ENCODE measurements at regions not wholly inside any gene's neighbourhood (a gene's known extent, or its start where the extent isn't known, plus 50 kb on each side); places are given as distances from the start of the nearest gene placed in this dataset.

DNA sequence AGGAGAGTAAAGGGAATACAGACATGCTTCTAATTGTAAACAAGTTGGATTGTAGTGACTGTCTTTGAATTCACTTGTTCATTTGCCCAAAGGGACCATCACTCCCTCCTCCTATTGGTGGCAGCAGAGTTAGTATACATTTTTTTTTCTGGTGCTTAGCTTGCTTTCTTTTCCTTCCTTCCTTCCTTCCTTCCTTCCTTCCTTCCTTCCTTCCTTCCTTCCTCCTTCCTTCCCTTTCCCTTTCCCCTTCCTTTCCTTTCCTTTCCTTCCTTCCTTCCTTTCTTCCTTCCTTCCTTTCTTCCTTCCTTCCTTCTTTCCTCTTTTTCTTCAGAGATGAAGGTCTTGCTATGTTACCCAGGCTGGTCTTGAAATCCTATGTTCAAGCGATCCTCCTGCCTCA is 94.8 kb upstream of the ATP6AP2 start:
- FAIRE-seq, result no peak
- no peak for DNase-seq (ENCODE audit: low spot score in 2 of 2)

DNA sequence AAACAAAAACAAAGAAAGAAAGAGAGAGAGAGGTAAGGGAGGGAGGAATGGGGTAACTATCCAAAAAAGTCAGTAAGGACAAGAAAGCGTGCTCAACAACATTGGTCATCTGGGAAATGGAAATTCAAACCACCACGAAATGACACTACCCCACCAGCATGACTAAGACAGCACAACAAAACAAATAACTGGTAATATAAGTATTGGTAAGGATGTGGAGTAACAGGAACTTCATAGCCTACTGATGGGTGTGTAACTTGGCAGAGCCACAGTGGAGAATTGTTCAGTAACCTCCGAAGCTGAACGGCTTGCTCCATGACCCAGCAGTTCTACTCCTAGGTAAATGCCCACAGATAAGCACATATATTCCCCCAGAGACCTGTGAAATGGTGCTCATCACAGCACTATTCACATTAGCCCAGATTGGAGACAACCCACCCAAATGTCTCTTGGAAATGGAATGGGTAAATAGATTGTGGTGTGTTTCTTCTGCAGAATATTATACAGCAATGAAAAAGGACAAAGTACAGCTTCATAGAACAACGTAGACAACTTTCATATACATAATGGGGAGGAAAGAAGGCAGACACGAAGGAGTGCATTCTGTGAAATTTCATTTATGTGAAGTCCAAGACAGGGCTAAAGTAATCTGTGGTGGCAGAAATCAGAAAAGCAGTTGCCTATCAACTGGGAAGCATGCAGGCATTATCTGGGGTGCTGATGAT is 95.5 kb upstream of the ATP6AP2 start:
- FAIRE-seq, result no peak
- no peak for DNase-seq (ENCODE audit: low spot score in 2 of 2)

GRCh38 chrX:40484408-40485091 is 96.2 kb upstream of the ATP6AP2 start:
- FAIRE-seq, result no peak
- DNase-seq (ENCODE audit: low spot score in 2 of 2), result no peak

DNA sequence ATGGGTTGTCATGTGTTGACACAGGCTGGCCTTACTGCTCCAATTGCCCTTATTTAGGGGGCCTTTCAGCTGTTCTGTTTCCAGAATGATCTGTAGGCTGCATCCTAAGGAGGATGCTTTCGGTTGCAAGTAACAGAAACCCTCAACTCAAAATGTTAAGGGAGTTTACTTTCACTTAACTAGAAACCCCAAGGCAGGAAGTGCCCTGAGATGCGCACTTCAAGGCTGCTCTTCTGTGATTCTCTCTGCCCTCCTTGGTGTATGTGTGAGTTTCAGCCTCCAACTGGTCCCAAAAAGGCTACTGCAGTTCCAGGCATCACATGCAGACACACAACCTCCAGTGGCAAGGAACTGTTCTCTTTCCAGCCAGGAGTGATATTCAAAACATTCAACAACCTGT is 97.3 kb upstream of the ATP6AP2 start:
- no peak for DNase-seq (ENCODE audit: low spot score in 2 of 2)
- no peak for FAIRE-seq

- FAIRE-seq (no peak), DNase-seq (ENCODE audit: low spot score in 2 of 2) (no peak)
Observed at GRCh38 chrX:40479777-40480318, 100.9 kb upstream of the ATP6AP2 start.

- DNase-seq (ENCODE audit: low spot score in 2 of 2), result no peak
- FAIRE-seq, result no peak
Observed at GRCh38 chrX:40478474-40479065, 102.2 kb upstream of the ATP6AP2 start.

DNA sequence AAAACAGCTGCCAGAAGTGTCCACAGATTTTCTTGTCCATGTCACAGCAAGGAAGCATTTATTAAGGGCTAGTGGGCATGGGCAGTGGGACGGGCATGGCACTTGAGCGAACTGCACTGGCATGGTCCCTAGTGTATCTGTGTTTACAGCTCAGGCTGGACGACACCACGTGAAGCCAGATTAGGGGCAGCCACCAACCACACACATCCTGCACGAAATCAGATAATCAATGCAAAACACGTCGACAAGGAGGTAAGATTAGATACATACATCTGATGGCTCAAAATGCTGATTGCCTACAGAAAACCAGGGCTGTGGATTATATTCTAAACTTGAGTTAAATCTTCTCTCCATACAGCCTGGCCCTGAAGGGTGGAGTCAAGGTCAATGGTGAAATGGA is 103.8 kb upstream of the ATP6AP2 start:
- no peak for DNase-seq (ENCODE audit: low spot score in 2 of 2)
- no peak for FAIRE-seq

DNA sequence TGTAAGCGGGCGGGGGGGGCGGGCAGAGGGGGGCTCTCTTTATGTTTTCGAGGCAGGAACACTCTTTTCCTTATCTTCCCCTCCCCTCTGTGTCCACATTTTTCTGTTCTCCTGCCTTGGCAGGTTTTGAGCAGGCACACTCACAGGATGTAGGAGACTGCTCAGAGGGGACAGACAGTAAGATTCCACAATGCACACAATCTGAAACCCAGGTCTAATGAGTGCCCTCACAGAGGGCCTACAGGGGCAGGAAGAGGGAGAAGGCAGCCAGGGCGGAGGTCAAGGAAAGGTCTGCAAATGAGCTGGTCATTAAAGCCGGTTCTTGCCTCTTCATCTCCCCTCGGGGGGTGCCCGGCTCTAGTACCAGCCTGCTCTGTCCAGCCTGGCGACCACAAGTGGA is 106.1 kb upstream of the ATP6AP2 start:
- DNase-seq (ENCODE audit: low spot score in 2 of 2) (no peak), FAIRE-seq (no peak)

DNA sequence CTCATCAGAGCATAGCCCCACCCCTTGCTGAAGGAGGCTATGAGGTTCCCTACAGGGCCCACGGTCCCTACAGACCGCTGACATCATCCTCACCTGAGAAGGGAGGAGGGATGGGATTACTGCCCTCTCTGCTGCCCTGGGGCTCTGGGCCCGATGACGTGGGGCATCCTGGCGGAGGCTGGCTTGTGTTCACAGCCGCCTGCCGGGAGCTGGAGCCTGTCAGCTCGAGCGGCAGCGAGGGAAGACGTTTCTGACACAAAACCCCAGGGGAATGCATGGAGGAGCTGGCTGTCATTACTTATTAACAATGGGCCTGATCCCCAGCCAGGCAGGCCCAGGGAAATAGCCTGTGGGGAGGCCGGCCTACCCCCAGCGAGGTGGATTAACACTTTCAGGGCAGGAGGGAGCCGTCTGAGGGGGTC is 106.6 kb upstream of the ATP6AP2 start:
- FAIRE-seq, result no peak
- DNase-seq (ENCODE audit: low spot score in 2 of 2), result no peak

- no peak for FAIRE-seq
- DNase-seq (ENCODE audit: low spot score in 2 of 2), result no peak
Observed at GRCh38 chrX:40473460-40474204, 107.1 kb upstream of the ATP6AP2 start.

GRCh38 chrX:40471965-40472648 is 108.7 kb upstream of the ATP6AP2 start:
- DNase-seq (ENCODE audit: low spot score in 2 of 2), result peak; percentile 11 to 28

DNA sequence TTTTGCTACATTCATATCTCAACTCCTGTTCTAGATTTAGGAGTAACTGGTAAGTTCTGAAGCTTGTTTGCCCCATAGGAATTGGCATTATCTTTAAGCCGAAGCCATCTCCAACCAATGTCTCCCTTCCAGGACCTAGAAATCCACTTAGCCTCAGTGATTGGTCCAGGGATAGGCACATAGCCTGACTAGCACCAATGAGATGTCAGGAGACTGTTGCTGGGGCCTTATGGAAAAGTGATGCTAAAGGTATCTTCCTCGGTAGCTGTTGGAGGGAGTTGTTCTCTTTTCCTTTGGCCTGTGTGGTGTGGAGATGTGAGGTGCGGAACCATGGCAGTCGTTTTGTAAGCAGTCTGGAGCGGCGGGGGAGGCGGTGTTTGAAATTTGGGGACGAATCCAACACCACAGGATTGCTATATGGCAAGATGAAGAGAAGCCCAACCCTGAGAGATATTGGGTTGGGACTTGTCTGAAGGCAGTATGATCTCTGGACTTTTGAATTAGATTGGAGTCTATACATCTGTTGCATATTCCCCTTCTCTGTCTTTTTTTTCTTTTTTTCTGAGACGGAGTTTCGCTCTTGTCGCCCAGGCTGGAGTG is 109.8 kb upstream of the ATP6AP2 start:
- FAIRE-seq (no peak), DNase-seq (ENCODE audit: low spot score in 2 of 2) (no peak)

More at GRCh38 chrX:40471965-40472648, 108.7 kb upstream of the ATP6AP2 start:
- FAIRE-seq, result no peak

DNA sequence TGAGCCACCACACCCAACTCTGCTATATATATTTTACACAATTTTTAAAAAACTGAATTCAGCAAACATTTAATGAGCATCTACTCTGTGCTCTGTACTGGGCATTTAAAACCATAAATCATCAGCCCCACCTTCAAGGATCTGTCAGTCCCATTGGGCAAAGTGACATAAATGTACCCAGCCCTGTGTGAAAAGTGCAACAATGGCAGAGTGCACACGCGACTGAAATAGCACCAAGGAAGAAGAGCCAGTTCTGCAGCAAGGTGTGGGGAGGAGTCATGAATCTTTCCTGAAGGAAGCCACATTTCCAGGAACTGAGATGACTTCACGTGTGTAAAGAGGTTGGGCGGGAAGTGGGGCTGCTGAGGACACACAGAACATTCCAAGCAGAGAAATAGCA is 111.5 kb upstream of the ATP6AP2 start:
- DNase-seq (ENCODE audit: low spot score in 2 of 2) (no peak), FAIRE-seq (no peak)

DNA sequence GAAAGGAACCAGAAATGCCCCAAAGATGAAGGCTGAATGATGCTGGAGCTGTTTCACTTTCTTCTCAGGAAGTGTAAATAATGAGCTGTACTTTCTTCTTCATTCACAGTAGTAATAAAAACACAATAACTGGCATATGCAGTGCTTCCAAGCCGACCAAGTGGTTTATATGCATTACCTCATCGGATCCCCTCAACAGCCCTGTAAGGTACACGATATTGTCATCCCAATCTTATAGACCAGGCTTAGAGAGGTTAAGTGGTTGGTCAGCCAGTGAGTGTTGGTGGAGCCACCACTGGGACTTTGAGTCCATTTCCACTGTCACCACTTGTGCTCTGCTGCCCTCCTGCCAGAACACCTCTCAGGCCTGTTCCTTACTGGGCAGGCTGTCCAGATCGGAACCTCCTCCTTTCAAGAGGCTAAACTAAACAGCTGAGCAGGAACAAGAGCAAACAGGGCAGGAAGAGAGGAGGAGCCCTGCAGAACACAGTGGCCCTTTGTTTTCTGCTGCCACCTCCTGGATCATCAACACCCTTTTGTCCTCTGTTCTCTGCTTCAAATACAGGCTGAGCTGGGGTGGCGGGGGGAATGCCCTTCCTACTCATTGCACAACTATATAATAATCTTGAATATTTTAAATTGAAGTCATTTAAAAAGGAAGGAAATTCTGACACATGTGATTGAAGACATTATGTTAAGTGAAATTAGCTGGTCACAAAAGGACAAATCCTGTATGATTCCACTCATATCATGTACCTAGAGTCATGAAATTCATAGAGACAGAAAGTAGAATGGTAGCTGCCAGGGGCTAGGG is 112.5 kb upstream of the ATP6AP2 start:
- FAIRE-seq, result peak; percentile 72

DNA sequence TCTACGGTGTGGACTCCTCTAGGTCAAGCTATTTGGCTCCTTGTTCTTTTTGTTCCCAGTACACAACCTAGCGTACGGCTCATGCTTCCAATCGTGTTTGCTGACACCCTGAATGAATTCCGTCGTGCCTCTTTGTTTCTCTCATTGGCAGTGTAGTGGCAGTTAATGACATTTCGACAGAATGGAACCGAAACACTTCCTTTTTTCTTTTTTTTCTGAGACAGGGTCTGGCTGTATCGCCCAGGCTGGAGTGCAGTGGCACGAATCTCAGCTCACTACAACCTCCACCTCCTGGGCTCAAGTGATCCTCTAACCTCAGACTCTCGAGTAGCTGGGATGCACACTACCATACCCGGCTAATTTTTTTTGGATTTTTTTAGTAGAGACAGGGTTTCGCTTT is 113.3 kb upstream of the ATP6AP2 start:
- FAIRE-seq (no peak), DNase-seq (ENCODE audit: low spot score in 2 of 2) (no peak)

More for the DNA sequence above, 112.5 kb upstream of the ATP6AP2 start:
- DNase-seq (ENCODE audit: low spot score in 2 of 2), result peak; percentile 35 to 58

- no peak for DNase-seq (ENCODE audit: low spot score in 2 of 2)
- FAIRE-seq, result no peak
Observed at GRCh38 chrX:40465735-40466551, 114.8 kb upstream of the ATP6AP2 start.

- FAIRE-seq (no peak), DNase-seq (ENCODE audit: low spot score in 2 of 2) (no peak)
Observed at GRCh38 chrX:40462795-40463194, 118.0 kb upstream of the ATP6AP2 start.

- no peak for FAIRE-seq
- DNase-seq (ENCODE audit: low spot score in 2 of 2), result no peak
Observed at GRCh38 chrX:40460926-40461325, 119.8 kb upstream of the ATP6AP2 start.
